ENCODE measurements at regions not wholly inside any gene's neighbourhood (a gene's known extent, or its start where the extent isn't known, plus 50 kb on each side); places are given as distances from the start of the nearest gene placed in this dataset.

DNA sequence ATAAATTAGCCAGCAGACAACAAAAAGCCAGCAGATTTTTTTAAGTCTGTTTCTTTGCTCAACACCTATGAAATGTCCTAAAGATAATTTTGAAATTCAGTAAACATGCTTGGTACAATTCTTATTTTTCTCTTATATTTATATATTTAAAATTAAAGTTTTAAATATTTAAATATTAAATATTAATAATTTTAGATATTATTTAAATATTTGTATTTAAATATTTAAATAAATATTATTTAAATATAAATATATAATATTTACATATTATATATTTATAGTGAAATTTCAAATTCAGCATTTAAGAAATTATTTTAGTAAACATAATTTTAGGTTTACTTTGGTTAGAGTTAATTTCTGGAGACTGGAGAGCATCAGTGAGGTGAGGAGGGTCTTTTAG lies 1554.2 kb downstream of the NCAM2 start:
- TF ChIP-seq, protein P1, sequence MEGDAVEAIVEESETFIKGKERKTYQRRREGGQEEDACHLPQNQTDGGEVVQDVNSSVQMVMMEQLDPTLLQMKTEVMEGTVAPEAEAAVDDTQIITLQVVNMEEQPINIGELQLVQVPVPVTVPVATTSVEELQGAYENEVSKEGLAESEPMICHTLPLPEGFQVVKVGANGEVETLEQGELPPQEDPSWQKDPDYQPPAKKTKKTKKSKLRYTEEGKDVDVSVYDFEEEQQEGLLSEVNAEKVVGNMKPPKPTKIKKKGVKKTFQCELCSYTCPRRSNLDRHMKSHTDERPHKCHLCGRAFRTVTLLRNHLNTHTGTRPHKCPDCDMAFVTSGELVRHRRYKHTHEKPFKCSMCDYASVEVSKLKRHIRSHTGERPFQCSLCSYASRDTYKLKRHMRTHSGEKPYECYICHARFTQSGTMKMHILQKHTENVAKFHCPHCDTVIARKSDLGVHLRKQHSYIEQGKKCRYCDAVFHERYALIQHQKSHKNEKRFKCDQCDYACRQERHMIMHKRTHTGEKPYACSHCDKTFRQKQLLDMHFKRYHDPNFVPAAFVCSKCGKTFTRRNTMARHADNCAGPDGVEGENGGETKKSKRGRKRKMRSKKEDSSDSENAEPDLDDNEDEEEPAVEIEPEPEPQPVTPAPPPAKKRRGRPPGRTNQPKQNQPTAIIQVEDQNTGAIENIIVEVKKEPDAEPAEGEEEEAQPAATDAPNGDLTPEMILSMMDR (IDR thresholded peaks at IDR 0.05), result no peak
- no peak for TF ChIP-seq HOXA7 (CRISPR knock-in tag; IDR thresholded peaks at IDR 0.05)
- TF ChIP-seq ESRRA (IDR thresholded peaks at IDR 0.05; ENCODE audit: borderline replicate concordance, low read length), result no peak
- no peak for TF ChIP-seq POLR2A (IDR thresholded peaks at IDR 0.05; ENCODE audit: low read length)
- no peak for TF ChIP-seq KDM5A (IDR thresholded peaks at IDR 0.05)
- TF ChIP-seq EP300 (IDR thresholded peaks at IDR 0.05), result no peak
- TF ChIP-seq, protein P2, sequence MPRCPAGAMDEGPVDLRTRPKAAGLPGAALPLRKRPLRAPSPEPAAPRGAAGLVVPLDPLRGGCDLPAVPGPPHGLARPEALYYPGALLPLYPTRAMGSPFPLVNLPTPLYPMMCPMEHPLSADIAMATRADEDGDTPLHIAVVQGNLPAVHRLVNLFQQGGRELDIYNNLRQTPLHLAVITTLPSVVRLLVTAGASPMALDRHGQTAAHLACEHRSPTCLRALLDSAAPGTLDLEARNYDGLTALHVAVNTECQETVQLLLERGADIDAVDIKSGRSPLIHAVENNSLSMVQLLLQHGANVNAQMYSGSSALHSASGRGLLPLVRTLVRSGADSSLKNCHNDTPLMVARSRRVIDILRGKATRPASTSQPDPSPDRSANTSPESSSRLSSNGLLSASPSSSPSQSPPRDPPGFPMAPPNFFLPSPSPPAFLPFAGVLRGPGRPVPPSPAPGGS (IDR thresholded peaks at IDR 0.05), result no peak
- TF ChIP-seq, protein P3, sequence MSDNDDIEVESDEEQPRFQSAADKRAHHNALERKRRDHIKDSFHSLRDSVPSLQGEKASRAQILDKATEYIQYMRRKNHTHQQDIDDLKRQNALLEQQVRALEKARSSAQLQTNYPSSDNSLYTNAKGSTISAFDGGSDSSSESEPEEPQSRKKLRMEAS (IDR thresholded peaks at IDR 0.05), result no peak
- TF ChIP-seq EHMT2 (IDR thresholded peaks at IDR 0.05; ENCODE audit: low read depth), result no peak
- no peak for TF ChIP-seq RFX5 (IDR thresholded peaks at IDR 0.05)
